HG03025 (cell line): ENCODE measurements at regions not wholly inside any gene's neighbourhood (a gene's known extent, or its start where the extent isn't known, plus 50 kb on each side); places are given as distances from the start of the nearest gene placed in this dataset.

Experiments used
- ATAC-seq: cut with Tn5 transposase; IDR thresholded peaks from one replicate; pipeline ENCODE4 v1.9.1; 2021; ENCODE audit warnings: mild to moderate bottlenecking, moderate library complexity; ENCODE audit not compliant: unreplicated experiment, low FRiP score

- ATAC-seq, result no peak
Measured at GRCh38 chr10:57968328-57969016, 299.2 kb downstream of the IPMK start.

GRCh38 chr10:57964351-57964750, 303.3 kb downstream of the IPMK start:
- no peak for ATAC-seq

DNA sequence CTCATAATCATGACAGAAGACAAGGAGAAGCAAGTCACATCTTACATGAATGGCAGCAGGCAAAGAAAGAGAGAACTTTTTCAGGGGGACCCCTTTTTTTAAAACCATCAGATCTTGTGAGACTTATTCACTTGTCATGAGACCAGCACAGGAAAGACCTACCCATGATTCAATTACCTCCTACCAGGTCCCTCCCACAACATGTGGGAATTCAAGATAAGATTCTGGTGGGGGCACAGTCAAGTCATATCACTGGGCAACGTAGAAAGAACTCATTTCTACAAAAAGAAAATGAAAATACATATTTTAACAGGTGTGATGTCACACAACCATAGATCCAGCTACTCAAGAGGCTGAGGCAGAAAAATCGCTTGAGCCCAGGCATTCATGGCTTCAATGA, 304.1 kb downstream of the IPMK start:
- ATAC-seq, result no peak

- ATAC-seq, result no peak
Measured at GRCh38 chr10:57962839-57963238, 304.9 kb downstream of the IPMK start.

- ATAC-seq, result no peak
Measured at GRCh38 chr10:57961487-57961886, 306.2 kb downstream of the IPMK start.

DNA sequence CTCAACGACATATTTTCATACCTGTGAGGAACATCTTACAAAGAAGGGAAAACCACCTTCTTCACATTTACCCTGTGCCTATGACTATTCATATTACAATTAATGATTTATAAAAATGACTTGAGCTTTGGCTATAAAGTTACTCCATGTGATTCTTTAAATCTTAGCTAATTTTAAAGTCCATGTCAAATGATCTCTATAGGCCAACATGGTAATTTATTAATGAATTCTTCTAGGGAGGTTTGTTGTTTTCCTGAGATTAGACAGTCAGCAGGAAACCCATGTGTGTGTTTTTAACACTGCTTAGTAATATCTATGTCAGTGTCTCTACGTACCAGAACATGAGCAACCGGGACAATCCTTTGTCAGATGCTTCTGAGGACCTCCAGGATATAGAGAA, 307.3 kb downstream of the IPMK start:
- no peak for ATAC-seq

GRCh38 chr10:57959318-57960006, 308.2 kb downstream of the IPMK start:
- no peak for ATAC-seq

DNA sequence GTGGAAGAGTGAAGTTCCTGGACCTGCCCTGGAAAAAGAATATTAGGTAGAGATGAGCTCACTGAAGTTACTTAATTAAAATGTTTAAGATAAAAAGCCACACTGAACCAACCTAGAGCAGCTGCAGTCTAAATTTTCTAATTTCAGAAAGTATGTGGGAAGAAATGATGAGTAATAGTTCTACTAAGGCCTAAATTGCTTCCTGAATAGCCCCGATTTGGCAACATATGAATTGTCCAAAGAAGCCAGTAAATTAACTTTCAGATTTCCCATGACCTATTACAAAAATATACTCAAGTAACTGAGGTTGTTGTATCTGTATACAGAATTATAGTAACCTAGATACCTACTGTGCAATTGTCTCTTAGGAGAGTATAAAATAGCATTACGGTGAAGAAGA, 312.6 kb downstream of the IPMK start:
- no peak for ATAC-seq

- no peak for ATAC-seq
Measured at GRCh38 chr10:57952741-57953140, 315.0 kb downstream of the IPMK start.

- no peak for ATAC-seq
Measured at GRCh38 chr10:57950442-57950974, 317.2 kb downstream of the IPMK start.

DNA sequence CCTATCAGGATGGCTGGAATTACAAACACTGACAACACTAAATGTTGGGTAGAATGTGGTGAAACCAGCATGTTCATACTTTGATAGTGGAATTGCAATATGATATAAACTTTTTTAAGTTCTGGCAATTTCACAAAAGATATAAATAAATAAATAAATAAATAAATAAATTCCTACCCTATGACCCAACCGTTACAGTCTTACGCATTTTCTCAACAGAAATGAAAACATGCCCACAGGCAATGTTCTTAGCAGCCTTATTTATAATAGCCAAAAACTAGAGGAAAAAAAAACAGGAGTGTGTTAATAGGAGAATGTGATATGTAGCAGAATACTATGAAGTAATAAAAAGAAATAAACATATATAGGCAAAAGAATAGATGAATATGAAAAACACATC, 318.9 kb downstream of the IPMK start:
- ATAC-seq, result no peak

DNA sequence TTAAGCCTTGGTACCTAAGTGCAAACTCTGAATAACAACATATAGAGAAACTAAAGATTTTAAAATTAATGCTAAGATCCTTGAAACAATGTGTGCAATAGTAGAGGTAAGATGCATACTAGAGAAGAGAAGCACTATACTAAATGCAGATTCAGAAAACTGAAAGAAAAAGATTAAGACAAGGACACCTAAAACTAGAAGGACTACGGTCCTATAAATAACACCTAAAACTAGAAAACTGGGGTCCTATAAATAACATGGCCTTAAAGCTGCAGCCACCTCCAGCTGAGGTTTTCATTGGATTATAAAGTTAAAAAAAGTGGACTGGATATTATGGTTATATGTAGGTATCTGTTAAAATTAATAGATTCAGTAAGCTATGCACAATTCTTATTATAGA, 320.9 kb downstream of the IPMK start:
- ATAC-seq, result no peak

DNA sequence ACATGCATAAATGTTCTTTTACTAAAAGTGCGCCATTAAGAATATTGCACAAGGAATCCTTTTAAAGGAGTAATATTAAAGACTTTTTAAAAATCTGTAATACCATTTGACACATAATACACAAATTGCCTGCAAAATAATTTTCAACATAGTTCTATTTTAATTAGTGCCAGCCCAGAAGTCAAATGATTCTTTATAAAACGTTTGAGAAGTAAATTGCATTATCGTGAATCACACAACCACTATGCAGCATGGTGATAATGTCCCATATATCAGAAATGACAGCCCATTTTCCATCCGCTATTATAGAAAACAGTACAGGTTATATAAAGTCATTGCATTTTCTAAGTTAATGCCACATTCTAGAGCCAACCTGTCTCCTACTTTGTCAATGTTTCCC, 324.0 kb downstream of the IPMK start:
- ATAC-seq, result no peak

DNA sequence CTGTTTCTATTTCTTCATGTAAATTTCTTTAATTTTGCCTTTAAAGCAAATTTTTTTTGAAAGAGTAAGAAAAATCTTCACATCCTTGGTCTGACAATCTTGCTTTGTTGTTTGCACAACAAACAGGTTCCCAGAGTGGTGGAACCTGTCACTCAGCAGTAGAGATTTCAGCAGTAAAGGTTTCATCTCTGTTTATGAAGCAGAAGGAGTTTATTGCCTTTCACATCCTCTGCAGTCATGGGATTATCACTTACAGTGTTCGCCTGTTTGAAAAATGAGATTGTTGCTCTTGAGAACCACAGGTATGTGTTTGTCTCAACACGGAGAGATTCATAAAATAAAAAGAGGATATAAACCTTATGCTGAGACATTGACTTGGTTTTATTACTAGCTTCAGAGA, 342.6 kb downstream of the IPMK start:
- ATAC-seq, result no peak

GRCh38 chr10:57921140-57921539, 346.6 kb downstream of the IPMK start:
- ATAC-seq, result no peak

GRCh38 chr10:57919864-57920263, 347.8 kb downstream of the IPMK start:
- ATAC-seq, result no peak

GRCh38 chr10:57917019-57917418, 350.7 kb downstream of the IPMK start:
- ATAC-seq, result no peak

DNA sequence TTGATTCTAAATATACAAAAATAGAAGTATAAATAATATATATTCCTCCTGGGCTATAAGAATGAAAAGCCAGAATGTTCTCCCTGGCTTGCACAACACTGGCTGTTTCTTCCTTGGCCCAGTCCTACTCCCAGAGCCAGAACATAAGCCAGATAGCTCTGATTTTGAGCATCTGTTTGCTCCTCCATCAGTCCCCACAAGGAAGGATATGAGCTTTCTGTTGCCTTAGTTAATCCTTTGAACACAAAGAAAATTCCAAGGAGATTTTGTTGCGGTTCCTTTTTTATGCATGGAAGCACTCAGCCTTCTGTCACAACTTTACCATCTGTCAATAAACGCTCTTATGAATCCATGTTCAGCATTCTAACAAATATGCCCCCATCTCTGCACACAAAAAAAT, 361.8 kb downstream of the IPMK start:
- no peak for ATAC-seq

GRCh38 chr10:57905010-57905409, 362.7 kb downstream of the IPMK start:
- no peak for ATAC-seq

- no peak for ATAC-seq
Measured at GRCh38 chr10:57898231-57898630, 369.5 kb downstream of the IPMK start.

- no peak for ATAC-seq
Measured at GRCh38 chr10:57897611-57898010, 370.1 kb downstream of the IPMK start.

GRCh38 chr10:57894361-57894760, 373.3 kb downstream of the IPMK start:
- no peak for ATAC-seq
